ENCODE measurements at regions not wholly inside any gene's neighbourhood (a gene's known extent, or its start where the extent isn't known, plus 50 kb on each side); places are given as distances from the start of the nearest gene placed in this dataset.

DNA sequence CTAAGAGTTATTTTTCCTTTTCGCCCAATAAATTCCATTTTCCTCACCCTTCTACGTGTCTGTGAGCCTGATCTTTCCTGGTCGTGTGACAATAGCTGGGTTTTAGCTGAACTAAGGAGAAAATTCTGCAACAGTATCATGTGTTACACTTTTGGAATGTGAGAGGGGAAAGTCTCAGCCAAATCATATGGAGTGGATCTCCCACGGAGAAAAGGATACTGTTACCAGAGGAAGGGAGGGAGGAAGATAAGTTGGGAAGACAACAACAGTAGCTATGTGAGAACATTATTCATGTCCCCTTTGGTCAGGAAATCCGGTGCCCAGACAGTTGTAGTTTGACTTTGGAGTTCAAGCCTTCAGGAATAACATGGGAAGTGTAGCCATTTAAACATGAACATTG lies 584.0 kb upstream of the RAG2 start:
- Histone ChIP-seq H3K4me3 (replicated peaks in 1 of 2; ENCODE audit: low read depth in 1 of 2, low read length in 2 of 2) (no peak overlapping the region), H3K9me2 (ENCODE audit: insufficient read depth) (no peaks in the 10 kb centered on the region), H3K4me2 (ENCODE audit: low read length) (no peak overlapping the region), H3K36me3 (ENCODE audit: control insufficient read depth in 1 of 2, insufficient read depth in 2 of 2, low read length in 2 of 2) (no peaks in the 10 kb centered on the region), H3K9me3 (ENCODE audit: control insufficient read depth in 1 of 2, insufficient read depth in 1 of 2, low read depth in 1 of 2, low read length in 2 of 2) (peaks cover 8 to 15% of the 10 kb centered on the region in 2 experiments; a peak in 2 of 4 replicates), H3K9ac (ENCODE audit: low read length) (no peak overlapping the region), H2AFZ (ENCODE audit: low read depth, low read length, poor library complexity, severe bottlenecking) (no peak overlapping the region), H3K27me3 (ENCODE audit: insufficient read depth, low read length) (no peaks in the 10 kb centered on the region), H3K27ac (ENCODE audit: low read depth, low read length) (no peak overlapping the region), H3K79me2 (ENCODE audit: insufficient read depth, low read length) (no peaks in the 10 kb centered on the region), H3K4me1 (ENCODE audit: control insufficient read depth in 1 of 2, insufficient read depth in 2 of 2, low read length in 2 of 2) (no peaks in the 10 kb centered on the region), H4K20me1 (ENCODE audit: insufficient read depth) (no peaks in the 10 kb centered on the region)
- ATAC-seq, result no peak
- ChIA-PET CTCF (no interaction called here), RAD21 (ENCODE audit: low non-redundant PET in 1 of 2, low total read pairs in 2 of 2, uncharacterized antibody in 2 of 2, unreplicated experiment in 2 of 2) (no interaction called here), POLR2A (no interaction called here)
- TF ChIP-seq JUND (IDR thresholded peaks at IDR 0.05), result no peak
- no peak for TF ChIP-seq SRF (IDR thresholded peaks at IDR 0.05; ENCODE audit: low read depth)
- TF ChIP-seq YY1 (IDR thresholded peaks at IDR 0.05; ENCODE audit: extremely low read depth, insufficient replicate concordance, low read depth, low read length), result no peak
- no peak for TF ChIP-seq ZNF274 (IDR thresholded peaks at IDR 0.05; ENCODE audit: low read depth, low read length)
- TF ChIP-seq CBX3 (IDR thresholded peaks at IDR 0.05; ENCODE audit: low read depth), result no peak
- no TSS peak for BruUV-seq (replicated peaks)
- no peak for DNase-seq (ENCODE audit: low read depth, low spot score)
- intact Hi-C loops (cut with micrococcal nuclease), result no loop called here

DNA sequence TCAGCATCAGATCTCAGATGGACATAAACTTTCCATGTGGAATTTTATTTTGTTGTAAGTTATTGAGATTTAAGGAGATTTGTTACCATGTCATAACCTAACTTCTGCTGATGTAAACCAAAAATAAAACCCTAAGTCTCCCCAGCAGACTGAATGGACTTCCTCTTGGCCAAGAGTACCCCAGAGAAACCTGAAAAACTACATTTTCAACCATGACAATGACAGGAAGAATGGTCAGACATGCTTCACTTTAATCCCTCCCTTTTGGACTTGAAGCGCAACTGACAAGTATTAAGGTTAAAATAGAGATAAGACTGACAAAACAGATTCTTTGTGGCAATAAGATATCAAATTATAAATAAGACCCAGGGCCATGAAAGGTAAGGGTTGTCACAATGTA lies 579.7 kb upstream of the RAG2 start:
- Histone ChIP-seq H3K27me3 (ENCODE audit: insufficient read depth, low read length) (no peaks in the 10 kb centered on the region), H3K9me2 (ENCODE audit: insufficient read depth) (no peaks in the 10 kb centered on the region), H3K36me3 (ENCODE audit: control insufficient read depth in 1 of 2, insufficient read depth in 2 of 2, low read length in 2 of 2) (no peaks in the 10 kb centered on the region), H3K4me3 (replicated peaks in 1 of 2; ENCODE audit: low read depth in 1 of 2, low read length in 2 of 2) (no peak overlapping the region), H3K27ac (ENCODE audit: low read depth, low read length) (no peak overlapping the region), H2AFZ (ENCODE audit: low read depth, low read length, poor library complexity, severe bottlenecking) (no peak overlapping the region), H3K9ac (ENCODE audit: low read length) (no peak overlapping the region), H3K9me3 (ENCODE audit: control insufficient read depth in 1 of 2, insufficient read depth in 1 of 2, low read depth in 1 of 2, low read length in 2 of 2) (peaks cover 2 to 11% of the 10 kb centered on the region in 2 experiments; a peak in 2 of 4 replicates), H3K4me2 (ENCODE audit: low read length) (no peak overlapping the region), H3K4me1 (ENCODE audit: control insufficient read depth in 1 of 2, insufficient read depth in 2 of 2, low read length in 2 of 2) (no peaks in the 10 kb centered on the region), H3K79me2 (ENCODE audit: insufficient read depth, low read length) (no peaks in the 10 kb centered on the region), H4K20me1 (ENCODE audit: insufficient read depth) (no peaks in the 10 kb centered on the region)
- no TSS peak for BruUV-seq (replicated peaks)
- no peak for ATAC-seq
- DNase-seq (ENCODE audit: low read depth, low spot score), result no peak
- POLR2A ChIA-PET, result no interaction called here
- intact Hi-C loops (cut with micrococcal nuclease), result no loop called here
- RAD21 ChIA-PET (ENCODE audit: low non-redundant PET in 1 of 2, low total read pairs in 2 of 2, uncharacterized antibody in 2 of 2, unreplicated experiment in 2 of 2), result no interaction called here
- CTCF ChIA-PET, result no interaction called here
- TF ChIP-seq CTCF (IDR thresholded peaks at IDR 0.05 in 2 of 3, conservative IDR thresholded peaks at IDR 0.05 in 1 of 3; ENCODE audit: borderline replicate concordance in 1 of 3, insufficient read depth in 1 of 3, low read depth in 2 of 3, low read length in 2 of 3) (no peak), ZFX (IDR thresholded peaks at IDR 0.05) (no peak), TCF7L2 (IDR thresholded peaks at IDR 0.05; ENCODE audit: borderline replicate concordance, extremely low read depth, insufficient read depth, insufficient read length) (no peak), CBX3 (IDR thresholded peaks at IDR 0.05; ENCODE audit: low read depth) (no peak), SRF (IDR thresholded peaks at IDR 0.05; ENCODE audit: low read depth) (no peak), ELF1 (IDR thresholded peaks at IDR 0.05; ENCODE audit: borderline replicate concordance, low read depth) (no peak), REST (IDR thresholded peaks at IDR 0.05; ENCODE audit: low read depth) (no peak), YY1 (IDR thresholded peaks at IDR 0.05; ENCODE audit: extremely low read depth, insufficient replicate concordance, low read depth, low read length) (no peak)
- TF ChIP-seq, protein P1, sequence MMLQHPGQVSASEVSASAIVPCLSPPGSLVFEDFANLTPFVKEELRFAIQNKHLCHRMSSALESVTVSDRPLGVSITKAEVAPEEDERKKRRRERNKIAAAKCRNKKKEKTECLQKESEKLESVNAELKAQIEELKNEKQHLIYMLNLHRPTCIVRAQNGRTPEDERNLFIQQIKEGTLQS (IDR thresholded peaks at IDR 0.05), result no peak
- TF ChIP-seq, protein P2, sequence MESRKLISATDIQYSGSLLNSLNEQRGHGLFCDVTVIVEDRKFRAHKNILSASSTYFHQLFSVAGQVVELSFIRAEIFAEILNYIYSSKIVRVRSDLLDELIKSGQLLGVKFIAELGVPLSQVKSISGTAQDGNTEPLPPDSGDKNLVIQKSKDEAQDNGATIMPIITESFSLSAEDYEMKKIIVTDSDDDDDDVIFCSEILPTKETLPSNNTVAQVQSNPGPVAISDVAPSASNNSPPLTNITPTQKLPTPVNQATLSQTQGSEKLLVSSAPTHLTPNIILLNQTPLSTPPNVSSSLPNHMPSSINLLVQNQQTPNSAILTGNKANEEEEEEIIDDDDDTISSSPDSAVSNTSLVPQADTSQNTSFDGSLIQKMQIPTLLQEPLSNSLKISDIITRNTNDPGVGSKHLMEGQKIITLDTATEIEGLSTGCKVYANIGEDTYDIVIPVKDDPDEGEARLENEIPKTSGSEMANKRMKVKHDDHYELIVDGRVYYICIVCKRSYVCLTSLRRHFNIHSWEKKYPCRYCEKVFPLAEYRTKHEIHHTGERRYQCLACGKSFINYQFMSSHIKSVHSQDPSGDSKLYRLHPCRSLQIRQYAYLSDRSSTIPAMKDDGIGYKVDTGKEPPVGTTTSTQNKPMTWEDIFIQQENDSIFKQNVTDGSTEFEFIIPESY (IDR thresholded peaks at IDR 0.05; ENCODE audit: extremely low read depth, insufficient replicate concordance, low read length), result no peak
